Left renal cortex interstitium (tissue), 4 donors: ENCODE measurements at regions not wholly inside any gene's neighbourhood (a gene's known extent, or its start where the extent isn't known, plus 50 kb on each side); places are given as distances from the start of the nearest gene placed in this dataset.
"Not testable (repeated sequence)": the region's sequence is repeated elsewhere in the genome, so short reads cannot be mapped to it uniquely, and the experiment has no call there.

Experiments
- DNase-seq, 4 donors: peaks; one replicate each; pipeline ENCODE4 v3.0.0-alpha.2; 2013; ENCODE audit warnings: low read depth in 4 of 4, low spot score in 2 of 4, missing footprints in 1 of 4

GRCh38 chr7:52410032-52410431, 625.4 kb upstream of the POM121L12 start:
- no peak for DNase-seq

- no peak for DNase-seq
Observed at GRCh38 chr7:52406808-52407207, 628.6 kb upstream of the POM121L12 start.

GRCh38 chr7:52382731-52383130, 652.7 kb upstream of the POM121L12 start:
- no peak for DNase-seq

GRCh38 chr7:52369922-52370321, 665.5 kb upstream of the POM121L12 start:
- DNase-seq = no peak

GRCh38 chr7:52365349-52365748, 670.1 kb upstream of the POM121L12 start:
- DNase-seq = no peak

- no peak for DNase-seq
Observed at GRCh38 chr7:52362521-52362920, 672.9 kb upstream of the POM121L12 start.

- no peak for DNase-seq
Observed at GRCh38 chr7:52360541-52360940, 674.9 kb upstream of the POM121L12 start.

GRCh38 chr7:52355053-52355452, 680.4 kb upstream of the POM121L12 start:
- peak in 1 of 4 donors; percentile 10 for DNase-seq

- no peak for DNase-seq
Observed at GRCh38 chr7:52352013-52352981, 683.1 kb upstream of the POM121L12 start.

GRCh38 chr7:52344015-52344414, 691.4 kb upstream of the POM121L12 start:
- no peak for DNase-seq

- no peak for DNase-seq
Observed at GRCh38 chr7:52340067-52340466, 695.4 kb upstream of the POM121L12 start.

- not testable (repeated sequence) for DNase-seq
Observed at GRCh38 chr7:52328328-52328727, 707.1 kb upstream of the POM121L12 start.

- DNase-seq = no peak
Observed at GRCh38 chr7:52325237-52325636, 710.2 kb upstream of the POM121L12 start.

- DNase-seq = no peak
Observed at GRCh38 chr7:52323202-52323746, 712.2 kb upstream of the POM121L12 start.

- DNase-seq = no peak
Observed at GRCh38 chr7:52320610-52321009, 714.8 kb upstream of the POM121L12 start.

GRCh38 chr7:52317921-52318320, 717.5 kb upstream of the POM121L12 start:
- no peak for DNase-seq

- DNase-seq = no peak
Observed at GRCh38 chr7:52311886-52312285, 723.5 kb upstream of the POM121L12 start.

- no peak for DNase-seq
Observed at GRCh38 chr7:52309631-52310030, 725.8 kb upstream of the POM121L12 start.

GRCh38 chr7:52302765-52303520, 732.5 kb upstream of the POM121L12 start:
- no peak for DNase-seq

GRCh38 chr7:52297128-52297527, 738.3 kb upstream of the POM121L12 start:
- no peak for DNase-seq

GRCh38 chr7:52294942-52295341, 740.5 kb upstream of the POM121L12 start:
- DNase-seq = no peak
